ENCODE measurements at regions not wholly inside any gene's neighbourhood (a gene's known extent, or its start where the extent isn't known, plus 50 kb on each side); places are given as distances from the start of the nearest gene placed in this dataset.

- no peak for TF ChIP-seq CTCF (conservative IDR thresholded peaks at IDR 0.05; ENCODE audit: low read depth in 2 of 2)
- no peak for TF ChIP-seq EZH2 (IDR thresholded peaks at IDR 0.05; ENCODE audit: low read depth, unreplicated experiment)
- TF ChIP-seq POLR2AphosphoS5 (IDR thresholded peaks at IDR 0.05; ENCODE audit: low read depth), result no peak
- no peak for TF ChIP-seq JUNB (IDR thresholded peaks at IDR 0.05; ENCODE audit: unreplicated experiment)
- no peak for TF ChIP-seq NANOG (IDR thresholded peaks at IDR 0.05; ENCODE audit: borderline replicate concordance)
- no peak for TF ChIP-seq REST (IDR thresholded peaks at IDR 0.05; ENCODE audit: unreplicated experiment)
- no peak for TF ChIP-seq CREB1 (CRISPR knock-in tag; IDR thresholded peaks at IDR 0.05; ENCODE audit: low read depth)
- TF ChIP-seq EZH2phosphoT487 (IDR thresholded peaks at IDR 0.05; ENCODE audit: unreplicated experiment), result no peak
- TF ChIP-seq ZNF331 (CRISPR knock-in tag; IDR thresholded peaks at IDR 0.05; ENCODE audit: low read depth), result no peak
- TF ChIP-seq STAT1 (IDR thresholded peaks at IDR 0.05; ENCODE audit: unreplicated experiment), result no peak
- TF ChIP-seq ETS1 (IDR thresholded peaks at IDR 0.05), result no peak
- no peak for TF ChIP-seq ZNF114 (CRISPR knock-in tag; IDR thresholded peaks at IDR 0.05)
- TF ChIP-seq ZNF462 (CRISPR knock-in tag; IDR thresholded peaks at IDR 0.05), result no peak
Observed at GRCh38 chr2:54372361-54372760, 83.8 kb upstream of the SPTBN1 start.
